ENCODE measurements at regions not wholly inside any gene's neighbourhood (a gene's known extent, or its start where the extent isn't known, plus 50 kb on each side); places are given as distances from the start of the nearest gene placed in this dataset.

DNA sequence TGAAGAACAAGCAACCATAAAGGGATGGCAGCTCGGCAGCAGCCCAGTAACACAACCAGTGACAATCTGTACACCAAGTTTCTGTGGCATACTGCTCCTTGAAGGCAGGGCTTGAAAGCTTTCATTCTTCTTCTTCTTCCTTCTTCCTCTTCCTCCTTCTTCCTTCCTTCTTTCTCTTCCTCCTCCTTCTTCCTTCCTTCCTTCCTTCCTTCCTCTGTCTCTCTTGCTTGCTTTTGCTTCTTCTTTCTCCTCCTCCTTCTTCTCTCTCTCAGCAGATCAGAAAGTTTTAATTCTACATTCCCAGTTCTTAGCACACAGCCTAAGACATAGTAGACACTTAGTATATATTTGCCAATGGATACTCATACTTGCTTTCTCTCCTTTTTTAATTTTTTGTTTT is 95.9 kb downstream of the GLUL start:
- intact Hi-C loops (cut with DNase I, micrococcal nuclease): no loop called here

DNA sequence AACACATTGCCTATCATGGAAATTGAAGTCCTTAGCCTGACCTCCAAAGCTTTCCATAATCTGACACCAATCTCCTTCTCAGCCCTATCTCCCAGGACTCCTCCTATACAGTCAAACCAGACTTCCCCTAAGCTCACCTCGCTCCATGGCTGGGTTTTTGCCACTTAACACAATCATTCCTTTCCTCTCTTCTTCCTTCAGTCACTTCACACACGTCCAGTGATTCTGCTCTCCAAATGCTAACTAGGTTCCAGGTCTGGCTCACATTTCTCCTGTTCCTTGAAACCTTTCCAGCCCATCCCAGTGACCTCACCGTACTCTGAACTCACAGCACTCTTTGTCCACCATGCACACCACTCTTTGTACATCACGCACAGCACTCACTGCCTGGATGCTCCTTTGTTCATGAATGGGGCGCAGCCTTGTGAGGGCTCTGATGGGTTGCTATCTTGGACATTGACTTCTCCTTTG is 98.4 kb downstream of the GLUL start:
- POLR2A ChIA-PET: no interaction called here
- H3K4me1 ChIP-seq (ENCODE audit: insufficient read depth, low read length): no peaks in the 10 kb centered on the region
- DNase-seq (no peak), ATAC-seq (ENCODE audit: poor library complexity) (no peak)
- CTCF ChIA-PET: no interaction called here
- no peaks in the 10 kb centered on the region for H3K9me3 Mint-ChIP-seq
- peaks cover 4% of the 10 kb centered on the region for H3K4me1 Mint-ChIP-seq (ENCODE audit: low read depth)
- H3K4me3 ChIP-seq (ENCODE audit: low read length): no peak overlapping the region
- H3K9me3 ChIP-seq (ENCODE audit: control insufficient read depth in 1 of 2, insufficient read depth in 1 of 2, low read length in 2 of 2): no peaks in the 10 kb centered on the region
- H3K27me3 ChIP-seq (ENCODE audit: control insufficient read depth in 1 of 2, insufficient read depth in 2 of 2, low read length in 2 of 2): no peaks in the 10 kb centered on the region
- intact Hi-C loops (cut with DNase I, micrococcal nuclease): no loop called here
- H3K27me3 Mint-ChIP-seq: no peaks in the 10 kb centered on the region
- H3K36me3 Mint-ChIP-seq (ENCODE audit: low read depth): no peaks in the 10 kb centered on the region
- TF ChIP-seq, protein P1, sequence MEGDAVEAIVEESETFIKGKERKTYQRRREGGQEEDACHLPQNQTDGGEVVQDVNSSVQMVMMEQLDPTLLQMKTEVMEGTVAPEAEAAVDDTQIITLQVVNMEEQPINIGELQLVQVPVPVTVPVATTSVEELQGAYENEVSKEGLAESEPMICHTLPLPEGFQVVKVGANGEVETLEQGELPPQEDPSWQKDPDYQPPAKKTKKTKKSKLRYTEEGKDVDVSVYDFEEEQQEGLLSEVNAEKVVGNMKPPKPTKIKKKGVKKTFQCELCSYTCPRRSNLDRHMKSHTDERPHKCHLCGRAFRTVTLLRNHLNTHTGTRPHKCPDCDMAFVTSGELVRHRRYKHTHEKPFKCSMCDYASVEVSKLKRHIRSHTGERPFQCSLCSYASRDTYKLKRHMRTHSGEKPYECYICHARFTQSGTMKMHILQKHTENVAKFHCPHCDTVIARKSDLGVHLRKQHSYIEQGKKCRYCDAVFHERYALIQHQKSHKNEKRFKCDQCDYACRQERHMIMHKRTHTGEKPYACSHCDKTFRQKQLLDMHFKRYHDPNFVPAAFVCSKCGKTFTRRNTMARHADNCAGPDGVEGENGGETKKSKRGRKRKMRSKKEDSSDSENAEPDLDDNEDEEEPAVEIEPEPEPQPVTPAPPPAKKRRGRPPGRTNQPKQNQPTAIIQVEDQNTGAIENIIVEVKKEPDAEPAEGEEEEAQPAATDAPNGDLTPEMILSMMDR (IDR thresholded peaks at IDR 0.05): no peak
- no peak overlapping the region for H3K27ac Mint-ChIP-seq
- no peak overlapping the region for H3K27ac ChIP-seq (ENCODE audit: low read depth in 1 of 2, low read length in 2 of 2)
- H3K36me3 ChIP-seq (ENCODE audit: insufficient read depth, low read length): no peaks in the 10 kb centered on the region
- H3K4me3 Mint-ChIP-seq: no peak overlapping the region

More for the DNA sequence above, 95.9 kb downstream of the GLUL start:
- no peak overlapping the region for H3K27ac Mint-ChIP-seq
- ATAC-seq (ENCODE audit: poor library complexity) (no peak), DNase-seq (no peak)
- H3K4me1 ChIP-seq (ENCODE audit: insufficient read depth, low read length): peaks cover 4% of the 10 kb centered on the region
- ChIA-PET POLR2A (no interaction called here), CTCF (no interaction called here)
- no peaks in the 10 kb centered on the region for H3K27me3 Mint-ChIP-seq
- peaks cover 4% of the 10 kb centered on the region for H3K4me1 Mint-ChIP-seq (ENCODE audit: low read depth)
- H3K27ac ChIP-seq (ENCODE audit: low read depth in 1 of 2, low read length in 2 of 2): no peak overlapping the region
- H3K4me3 Mint-ChIP-seq: no peak overlapping the region
- H3K9me3 ChIP-seq (ENCODE audit: control insufficient read depth in 1 of 2, insufficient read depth in 1 of 2, low read length in 2 of 2): no peaks in the 10 kb centered on the region
- no peaks in the 10 kb centered on the region for H3K36me3 ChIP-seq (ENCODE audit: insufficient read depth, low read length)
- no peak overlapping the region for H3K4me3 ChIP-seq (ENCODE audit: low read length)
- no peaks in the 10 kb centered on the region for H3K36me3 Mint-ChIP-seq (ENCODE audit: low read depth)
- TF ChIP-seq, protein P1 (IDR thresholded peaks at IDR 0.05): no peak
- no peaks in the 10 kb centered on the region for H3K27me3 ChIP-seq (ENCODE audit: control insufficient read depth in 1 of 2, insufficient read depth in 2 of 2, low read length in 2 of 2)
- H3K9me3 Mint-ChIP-seq: no peaks in the 10 kb centered on the region

DNA sequence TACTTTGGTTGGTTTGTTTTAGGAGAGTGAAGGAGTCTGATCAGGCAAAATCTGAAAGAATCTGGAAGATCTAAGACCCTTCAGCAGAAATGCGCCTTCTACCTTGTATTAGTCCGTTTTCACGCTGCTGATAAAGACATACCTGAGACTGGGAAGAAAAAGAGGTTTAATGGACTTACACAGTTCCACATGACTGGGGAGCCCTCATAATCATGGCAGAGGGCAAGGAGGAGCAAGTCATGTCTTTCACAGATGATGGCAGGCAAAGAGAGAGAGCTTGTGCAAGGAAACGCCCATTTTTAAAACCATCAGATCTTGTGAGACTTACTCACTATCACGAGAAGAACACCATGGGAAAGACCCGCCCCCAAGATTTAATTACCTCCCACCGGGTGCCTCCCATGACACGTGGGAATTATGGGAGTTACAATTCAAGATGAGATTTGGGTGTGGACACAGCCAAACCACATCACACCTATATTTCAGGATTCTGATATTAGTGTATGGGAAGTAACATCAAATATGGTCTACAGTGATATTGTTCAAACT is 99.3 kb downstream of the GLUL start:
- H3K4me1 Mint-ChIP-seq (ENCODE audit: low read depth): peaks cover 4% of the 10 kb centered on the region
- no peak overlapping the region for H3K4me3 Mint-ChIP-seq
- POLR2A ChIA-PET: no interaction called here
- H3K27ac Mint-ChIP-seq: no peak overlapping the region
- ATAC-seq (ENCODE audit: poor library complexity): no peak
- intact Hi-C loops (cut with DNase I, micrococcal nuclease): no loop called here
- no peaks in the 10 kb centered on the region for H3K27me3 Mint-ChIP-seq
- Histone ChIP-seq H3K36me3 (ENCODE audit: insufficient read depth, low read length) (no peaks in the 10 kb centered on the region), H3K4me3 (ENCODE audit: low read length) (no peak overlapping the region), H3K27ac (ENCODE audit: low read depth in 1 of 2, low read length in 2 of 2) (no peak overlapping the region), H3K4me1 (ENCODE audit: insufficient read depth, low read length) (no peaks in the 10 kb centered on the region), H3K27me3 (ENCODE audit: control insufficient read depth in 1 of 2, insufficient read depth in 2 of 2, low read length in 2 of 2) (no peaks in the 10 kb centered on the region), H3K9me3 (ENCODE audit: control insufficient read depth in 1 of 2, insufficient read depth in 1 of 2, low read length in 2 of 2) (no peaks in the 10 kb centered on the region)
- no peaks in the 10 kb centered on the region for H3K9me3 Mint-ChIP-seq
- H3K36me3 Mint-ChIP-seq (ENCODE audit: low read depth): no peaks in the 10 kb centered on the region
- TF ChIP-seq, protein P1 (IDR thresholded peaks at IDR 0.05): no peak
- CTCF ChIA-PET: no interaction called here
- DNase-seq: no peak

All from CD4-positive, alpha-beta T cell (primary cell).